ENCODE measurements at regions not wholly inside any gene's neighbourhood (a gene's known extent, or its start where the extent isn't known, plus 50 kb on each side); places are given as distances from the start of the nearest gene placed in this dataset.

DNA sequence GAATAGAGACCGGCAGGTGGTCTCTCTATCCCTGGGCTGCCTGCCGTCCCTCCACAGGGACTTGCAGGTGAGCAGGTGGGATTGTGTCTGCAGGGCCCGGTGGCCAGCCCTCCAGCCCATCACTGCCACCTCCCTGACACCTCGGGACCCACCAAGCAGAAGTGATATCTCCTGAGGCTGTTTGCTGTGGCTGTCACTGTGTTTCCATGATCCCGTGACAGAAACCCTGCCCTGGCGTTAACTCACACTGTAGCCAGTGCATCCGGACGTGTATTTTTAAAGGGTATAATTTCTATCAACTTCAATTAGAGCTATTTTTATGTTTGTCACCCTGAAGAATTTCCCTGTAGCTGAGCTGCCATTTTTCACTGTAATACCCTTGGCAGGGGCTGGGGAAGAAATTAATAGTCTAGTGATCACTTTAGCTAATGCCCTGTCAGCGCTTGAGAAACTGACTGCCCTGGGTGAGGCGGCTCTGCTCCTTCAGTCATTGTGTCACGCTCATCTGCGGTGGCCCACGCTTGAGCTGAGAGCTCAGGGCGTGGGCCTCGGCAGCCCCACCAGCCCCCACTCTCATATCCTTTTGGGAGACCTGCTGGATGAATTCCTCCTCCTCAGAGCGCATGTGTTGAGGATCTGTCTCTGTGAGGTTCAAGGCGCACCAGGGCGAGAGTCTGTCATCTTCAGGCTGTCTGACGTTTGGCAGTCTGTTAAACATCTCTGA lies 229.9 kb upstream of the CIBAR2 start:
- Histone ChIP-seq H4K20me1 (ENCODE audit: insufficient read depth, low read length) (peaks cover 5% of the 10 kb centered on the region; the same call in 1 of the 2 replicates), H3K4me1 (ENCODE audit: insufficient read depth, low read length) (peaks cover 8% of the 10 kb centered on the region; the same call in 1 of the 2 replicates), H3K9ac (ENCODE audit: insufficient read depth, low read depth, low read length) (no peak overlapping the region), H3K36me3 (replicated peaks in 1 of 2; ENCODE audit: control insufficient read depth in 1 of 2, insufficient read depth in 2 of 2, low read length in 2 of 2) (no peaks in the 10 kb centered on the region), H2AFZ (ENCODE audit: low read length) (no peak overlapping the region), H3K9me3 (ENCODE audit: low read length) (no peaks in the 10 kb centered on the region), H3K27me3 (ENCODE audit: control insufficient read depth in 1 of 2, insufficient read depth in 2 of 2, low read length in 2 of 2) (no peaks in the 10 kb centered on the region; a peak in 1 of 5 replicates), H3K4me2 (ENCODE audit: low read depth, low read length) (no peak overlapping the region), H3K27ac (ENCODE audit: extremely low read length, insufficient read depth, low read length) (no peak overlapping the region), H3K4me3 (replicated peaks in 1 of 3; ENCODE audit: insufficient read depth in 1 of 3, low read depth in 2 of 3, low read length in 3 of 3) (no peak overlapping the region), H3K79me2 (ENCODE audit: insufficient read depth, low read length) (no peaks in the 10 kb centered on the region)
- no TSS peak for BruUV-seq (replicated peaks)
- ATAC-seq (no peak), FAIRE-seq (no peak), DNase-seq (ENCODE audit: low spot score) (no peak)
- in situ Hi-C loops (cut with HindIII; ENCODE audit: extremely low pct_ligation_motif_present, low pct_unique_long_range_greater_than_20kb) (no loop called here), intact Hi-C loops (cut with micrococcal nuclease; ENCODE audit: unreplicated experiment) (no loop called here)
- POLR2A ChIA-PET, result no interaction called here
- WGBS (ENCODE audit: low lambda C conversion rate), result 55% methylated on average over 13 of the region's 19 CpGs
- TF ChIP-seq ELF3 (CRISPR knock-in tag; IDR thresholded peaks at IDR 0.05) (no peak), ZBTB42 (CRISPR knock-in tag; IDR thresholded peaks at IDR 0.05) (no peak), ZNF138 (CRISPR knock-in tag; IDR thresholded peaks at IDR 0.05; ENCODE audit: low read depth) (no peak), KDM4B (CRISPR knock-in tag; IDR thresholded peaks at IDR 0.05) (no peak), ATF1 (CRISPR knock-in tag; IDR thresholded peaks at IDR 0.05) (no peak), HMGA1 (CRISPR knock-in tag; conservative IDR thresholded peaks at IDR 0.05) (no peak), CHCHD3 (CRISPR knock-in tag; IDR thresholded peaks at IDR 0.05) (no peak), ZNF207 (IDR thresholded peaks at IDR 0.05; ENCODE audit: borderline replicate concordance) (no peak), PCBP1 (IDR thresholded peaks at IDR 0.05; ENCODE audit: borderline replicate concordance, low read depth, low read length) (no peak), ZNF570 (CRISPR knock-in tag; IDR thresholded peaks at IDR 0.05; ENCODE audit: borderline replicate concordance) (no peak), ZNF33A (CRISPR knock-in tag; IDR thresholded peaks at IDR 0.05; ENCODE audit: borderline replicate concordance) (no peak), CBX2 (IDR thresholded peaks at IDR 0.05; ENCODE audit: low read depth, low read length) (no peak), CBX2 (CRISPR knock-in tag; IDR thresholded peaks at IDR 0.05; ENCODE audit: low read depth) (no peak), RXRA (CRISPR knock-in tag; IDR thresholded peaks at IDR 0.05) (no peak), ZNF530 (CRISPR knock-in tag; IDR thresholded peaks at IDR 0.05; ENCODE audit: low read depth) (no peak), MIER3 (CRISPR knock-in tag; IDR thresholded peaks at IDR 0.05; ENCODE audit: borderline replicate concordance) (no peak), PHF20 (CRISPR knock-in tag; IDR thresholded peaks at IDR 0.05) (no peak), ZFX (CRISPR knock-in tag; IDR thresholded peaks at IDR 0.05; ENCODE audit: low read depth) (no peak)
- TF ChIP-seq, protein P1, sequence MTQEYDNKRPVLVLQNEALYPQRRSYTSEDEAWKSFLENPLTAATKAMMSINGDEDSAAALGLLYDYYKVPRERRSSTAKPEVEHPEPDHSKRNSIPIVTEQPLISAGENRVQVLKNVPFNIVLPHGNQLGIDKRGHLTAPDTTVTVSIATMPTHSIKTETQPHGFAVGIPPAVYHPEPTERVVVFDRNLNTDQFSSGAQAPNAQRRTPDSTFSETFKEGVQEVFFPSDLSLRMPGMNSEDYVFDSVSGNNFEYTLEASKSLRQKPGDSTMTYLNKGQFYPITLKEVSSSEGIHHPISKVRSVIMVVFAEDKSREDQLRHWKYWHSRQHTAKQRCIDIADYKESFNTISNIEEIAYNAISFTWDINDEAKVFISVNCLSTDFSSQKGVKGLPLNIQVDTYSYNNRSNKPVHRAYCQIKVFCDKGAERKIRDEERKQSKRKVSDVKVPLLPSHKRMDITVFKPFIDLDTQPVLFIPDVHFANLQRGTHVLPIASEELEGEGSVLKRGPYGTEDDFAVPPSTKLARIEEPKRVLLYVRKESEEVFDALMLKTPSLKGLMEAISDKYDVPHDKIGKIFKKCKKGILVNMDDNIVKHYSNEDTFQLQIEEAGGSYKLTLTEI (CRISPR knock-in tag; conservative IDR thresholded peaks at IDR 0.05), result no peak
- TF ChIP-seq, protein P2, sequence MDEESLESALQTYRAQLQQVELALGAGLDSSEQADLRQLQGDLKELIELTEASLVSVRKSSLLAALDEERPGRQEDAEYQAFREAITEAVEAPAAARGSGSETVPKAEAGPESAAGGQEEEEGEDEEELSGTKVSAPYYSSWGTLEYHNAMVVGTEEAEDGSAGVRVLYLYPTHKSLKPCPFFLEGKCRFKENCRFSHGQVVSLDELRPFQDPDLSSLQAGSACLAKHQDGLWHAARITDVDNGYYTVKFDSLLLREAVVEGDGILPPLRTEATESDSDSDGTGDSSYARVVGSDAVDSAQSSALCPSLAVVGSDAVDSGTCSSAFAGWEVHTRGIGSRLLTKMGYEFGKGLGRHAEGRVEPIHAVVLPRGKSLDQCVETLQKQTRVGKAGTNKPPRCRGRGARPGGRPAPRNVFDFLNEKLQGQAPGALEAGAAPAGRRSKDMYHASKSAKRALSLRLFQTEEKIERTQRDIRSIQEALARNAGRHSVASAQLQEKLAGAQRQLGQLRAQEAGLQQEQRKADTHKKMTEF (CRISPR knock-in tag; IDR thresholded peaks at IDR 0.05), result no peak
- TF ChIP-seq, protein P3, sequence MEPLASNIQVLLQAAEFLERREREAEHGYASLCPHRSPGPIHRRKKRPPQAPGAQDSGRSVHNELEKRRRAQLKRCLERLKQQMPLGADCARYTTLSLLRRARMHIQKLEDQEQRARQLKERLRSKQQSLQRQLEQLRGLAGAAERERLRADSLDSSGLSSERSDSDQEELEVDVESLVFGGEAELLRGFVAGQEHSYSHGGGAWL (CRISPR knock-in tag; IDR thresholded peaks at IDR 0.05), result no peak
- CTCF ChIA-PET (ENCODE audit: low intra/inter-chr PET ratio, low total read pairs), result no interaction called here
